ENCODE measurements at regions not wholly inside any gene's neighbourhood (a gene's known extent, or its start where the extent isn't known, plus 50 kb on each side); places are given as distances from the start of the nearest gene placed in this dataset.

DNA sequence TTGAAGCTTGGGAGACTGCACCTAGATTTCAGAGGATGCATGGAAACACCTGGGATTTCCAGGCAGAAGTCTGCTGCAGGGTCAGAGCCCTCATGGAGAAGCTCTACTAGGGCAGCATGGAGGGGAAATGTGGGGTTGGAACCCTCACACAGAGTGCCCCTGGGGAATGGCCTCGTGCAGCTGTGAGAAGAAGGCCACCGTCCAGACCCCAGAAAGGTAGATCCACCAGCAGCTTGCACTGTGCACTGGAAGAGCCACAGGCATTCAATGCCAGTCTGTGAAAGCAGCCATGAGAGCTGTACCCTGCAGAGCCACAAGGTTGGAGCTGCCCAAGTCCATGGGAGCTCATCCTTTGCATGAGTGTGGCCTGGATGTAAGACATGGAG, 285.3 kb upstream of the FAM174A start:
- Mint-ChIP-seq H3K36me3 (ENCODE audit: low read depth) (no peaks in the 10 kb centered on the region), H3K9me3 (no peaks in the 10 kb centered on the region), H3K4me3 (no peak overlapping the region), H3K27me3 (ENCODE audit: insufficient read depth) (no peaks in the 10 kb centered on the region), H3K27ac (no peak overlapping the region), H3K4me1 (no peaks in the 10 kb centered on the region)
- Histone ChIP-seq H3K27me3 (ENCODE audit: control insufficient read depth, insufficient read depth, low read length, poor library complexity, severe bottlenecking) (no peaks in the 10 kb centered on the region), H3K36me3 (ENCODE audit: control insufficient read depth, insufficient read depth, low read length) (no peaks in the 10 kb centered on the region), H3K9me3 (ENCODE audit: control insufficient read depth, low read length) (no peaks in the 10 kb centered on the region), H3K4me1 (ENCODE audit: control insufficient read depth, insufficient read depth, low read length) (no peaks in the 10 kb centered on the region), H3K27ac (ENCODE audit: low read depth, low read length) (no peak overlapping the region), H3K4me3 (ENCODE audit: low read length) (no peak overlapping the region), H3K9ac (ENCODE audit: extremely low read depth, low read length, poor library complexity, severe bottlenecking) (no peak overlapping the region)
- no peak for TF ChIP-seq CTCF (conservative IDR thresholded peaks at IDR 0.05)
- 90 to 92% methylated on average over 2 of the region's 2 CpGs for WGBS, 2 experiments (ENCODE audit: insufficient coverage in 1 of 2, insufficient read length in 1 of 2)
- no peak for DNase-seq

DNA sequence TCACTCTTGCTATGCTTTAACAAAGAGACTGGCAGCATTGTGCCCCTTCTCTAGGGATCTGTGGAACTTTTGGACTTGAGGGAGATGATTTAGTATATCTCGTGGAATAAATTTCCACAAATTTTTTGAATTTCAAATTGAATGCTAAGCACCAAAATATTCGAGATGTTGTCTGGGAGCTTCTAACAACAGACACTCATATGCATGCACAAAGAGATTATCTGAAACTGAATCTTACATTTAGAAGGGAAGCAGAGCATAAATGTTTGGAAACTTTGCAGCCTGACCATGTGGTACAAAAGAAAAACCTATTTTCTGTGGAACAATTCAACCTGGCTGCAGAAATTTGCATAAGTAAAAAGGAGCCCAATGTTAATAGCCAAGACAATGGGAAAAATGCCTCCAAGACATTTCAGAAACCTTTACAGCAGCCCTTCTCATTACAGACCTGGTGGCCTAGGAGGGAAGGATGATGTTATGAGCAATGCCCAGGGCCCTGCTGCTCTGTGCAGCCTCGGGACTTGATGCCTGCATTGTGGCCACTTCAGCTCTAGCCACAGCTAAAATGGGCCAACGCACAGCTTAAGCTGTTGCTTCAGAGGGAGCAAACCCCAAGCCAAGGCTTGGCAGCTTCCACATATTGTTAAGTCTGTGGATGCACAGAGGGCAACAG, 285.8 kb upstream of the FAM174A start:
- Histone ChIP-seq H3K4me1 (ENCODE audit: control insufficient read depth, insufficient read depth, low read length) (no peaks in the 10 kb centered on the region), H3K36me3 (ENCODE audit: control insufficient read depth, insufficient read depth, low read length) (no peaks in the 10 kb centered on the region), H3K4me3 (ENCODE audit: low read length) (no peak overlapping the region), H3K9ac (ENCODE audit: extremely low read depth, low read length, poor library complexity, severe bottlenecking) (no peak overlapping the region), H3K27ac (ENCODE audit: low read depth, low read length) (no peak overlapping the region), H3K9me3 (ENCODE audit: control insufficient read depth, low read length) (no peaks in the 10 kb centered on the region), H3K27me3 (ENCODE audit: control insufficient read depth, insufficient read depth, low read length, poor library complexity, severe bottlenecking) (no peaks in the 10 kb centered on the region)
- no peak for DNase-seq
- Mint-ChIP-seq H3K27me3 (ENCODE audit: insufficient read depth) (no peaks in the 10 kb centered on the region), H3K27ac (no peak overlapping the region), H3K4me3 (no peak overlapping the region), H3K9me3 (no peaks in the 10 kb centered on the region), H3K36me3 (ENCODE audit: low read depth) (no peaks in the 10 kb centered on the region), H3K4me1 (no peaks in the 10 kb centered on the region)
- no peak for TF ChIP-seq CTCF (conservative IDR thresholded peaks at IDR 0.05)
- WGBS, 2 experiments (ENCODE audit: insufficient coverage in 1 of 2, insufficient read length in 1 of 2), result 82 to 90% methylated on average over 3 to 4 of the region's 4 CpGs

GRCh38 chr5:100232736-100233135, 302.4 kb upstream of the FAM174A start:
- H3K9ac ChIP-seq (ENCODE audit: extremely low read depth, low read length, poor library complexity, severe bottlenecking), result no peak overlapping the region
- 83 to 92% methylated on average over 3 of the region's 3 CpGs for WGBS, 2 experiments (ENCODE audit: insufficient coverage in 1 of 2, insufficient read length in 1 of 2)
- no peaks in the 10 kb centered on the region for H3K4me1 ChIP-seq (ENCODE audit: control insufficient read depth, insufficient read depth, low read length)
- no peaks in the 10 kb centered on the region for H3K27me3 ChIP-seq (ENCODE audit: control insufficient read depth, insufficient read depth, low read length, poor library complexity, severe bottlenecking)
- no peak overlapping the region for H3K4me3 Mint-ChIP-seq
- no peaks in the 10 kb centered on the region for H3K36me3 ChIP-seq (ENCODE audit: control insufficient read depth, insufficient read depth, low read length)
- no peak overlapping the region for H3K27ac Mint-ChIP-seq
- H3K4me1 Mint-ChIP-seq, result no peaks in the 10 kb centered on the region
- no peaks in the 10 kb centered on the region for H3K9me3 Mint-ChIP-seq
- no peaks in the 10 kb centered on the region for H3K27me3 Mint-ChIP-seq (ENCODE audit: insufficient read depth)
- H3K27ac ChIP-seq (ENCODE audit: low read depth, low read length), result no peak overlapping the region
- no peaks in the 10 kb centered on the region for H3K9me3 ChIP-seq (ENCODE audit: control insufficient read depth, low read length)
- no peak for TF ChIP-seq CTCF (conservative IDR thresholded peaks at IDR 0.05)
- DNase-seq, result no peak
- no peak overlapping the region for H3K4me3 ChIP-seq (ENCODE audit: low read length)
- H3K36me3 Mint-ChIP-seq (ENCODE audit: low read depth), result no peaks in the 10 kb centered on the region

All from endodermal cell (in vitro differentiated cells).